ENCODE measurements at regions not wholly inside any gene's neighbourhood (a gene's known extent, or its start where the extent isn't known, plus 50 kb on each side); places are given as distances from the start of the nearest gene placed in this dataset.

DNA sequence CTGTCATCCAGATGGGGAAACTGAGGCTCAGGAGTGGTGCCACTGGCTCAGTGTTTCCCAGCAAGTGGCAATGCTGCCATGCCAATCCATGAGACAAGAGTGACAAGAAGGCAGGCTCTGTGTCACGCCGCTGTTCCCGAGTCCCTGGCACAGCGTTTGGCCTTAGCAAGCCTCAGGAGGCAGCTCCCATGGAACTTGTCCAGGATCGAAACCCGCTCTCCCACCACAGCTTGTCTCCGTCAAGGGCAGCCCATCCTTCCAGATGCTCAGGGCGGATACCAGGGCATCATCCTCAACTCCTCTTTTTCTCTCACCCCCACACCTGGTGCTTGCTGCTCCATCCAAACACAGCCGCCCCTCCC, 110.6 kb upstream of the PTPN1 start:
- Histone ChIP-seq H3K27me3 (ENCODE audit: insufficient read depth, low read length) (no peaks in the 10 kb centered on the region), H3K36me3 (ENCODE audit: control insufficient read depth in 1 of 2, insufficient read depth in 2 of 2, low read length in 2 of 2) (peaks cover 0 to 2% of the 10 kb centered on the region in 2 experiments), H3K23ac (ENCODE audit: low read length) (no peak overlapping the region), H3K27ac (ENCODE audit: low read depth, low read length) (no peak overlapping the region), H2BK12ac (ENCODE audit: low read length) (no peak overlapping the region), H3K4ac (ENCODE audit: low read depth, low read length) (no peak overlapping the region), H4K91ac (ENCODE audit: low read depth, low read length) (no peak overlapping the region), H3K9ac (ENCODE audit: low read length) (no peak overlapping the region), H2AFZ (ENCODE audit: insufficient read depth, low read length, poor library complexity) (no peak overlapping the region), H4K8ac (ENCODE audit: low read depth, low read length) (no peak overlapping the region), H3K4me2 (ENCODE audit: low read length) (no peak overlapping the region), H3K79me1 (ENCODE audit: low read length) (no peaks in the 10 kb centered on the region), H3K18ac (ENCODE audit: low read length) (no peak overlapping the region), H4K12ac (ENCODE audit: low read depth, low read length) (no peak overlapping the region), H3K4me1 (ENCODE audit: control insufficient read depth in 1 of 2, insufficient read depth in 2 of 2, low read length in 2 of 2) (no peaks in the 10 kb centered on the region), H2AK5ac (ENCODE audit: low read length) (no peak overlapping the region), H3K79me2 (ENCODE audit: control insufficient read depth, insufficient read depth, low read length, poor library complexity) (no peaks in the 10 kb centered on the region), H3K14ac (ENCODE audit: low read length) (no peak overlapping the region), H3K4me3 (ENCODE audit: low read depth, low read length) (no peak overlapping the region), H2BK120ac (ENCODE audit: insufficient read depth, low read length, poor library complexity) (no peak overlapping the region), H3K9me3 (ENCODE audit: insufficient read depth, low read depth, low read length) (no peaks in the 10 kb centered on the region), H2BK5ac (ENCODE audit: low read depth, low read length, poor library complexity) (no peak overlapping the region)
- WGBS (ENCODE audit: extremely low coverage, insufficient coverage, insufficient read length), result no CpG with 5 or more reads among the region's 9 CpGs
- no peak for DNase-seq

DNA sequence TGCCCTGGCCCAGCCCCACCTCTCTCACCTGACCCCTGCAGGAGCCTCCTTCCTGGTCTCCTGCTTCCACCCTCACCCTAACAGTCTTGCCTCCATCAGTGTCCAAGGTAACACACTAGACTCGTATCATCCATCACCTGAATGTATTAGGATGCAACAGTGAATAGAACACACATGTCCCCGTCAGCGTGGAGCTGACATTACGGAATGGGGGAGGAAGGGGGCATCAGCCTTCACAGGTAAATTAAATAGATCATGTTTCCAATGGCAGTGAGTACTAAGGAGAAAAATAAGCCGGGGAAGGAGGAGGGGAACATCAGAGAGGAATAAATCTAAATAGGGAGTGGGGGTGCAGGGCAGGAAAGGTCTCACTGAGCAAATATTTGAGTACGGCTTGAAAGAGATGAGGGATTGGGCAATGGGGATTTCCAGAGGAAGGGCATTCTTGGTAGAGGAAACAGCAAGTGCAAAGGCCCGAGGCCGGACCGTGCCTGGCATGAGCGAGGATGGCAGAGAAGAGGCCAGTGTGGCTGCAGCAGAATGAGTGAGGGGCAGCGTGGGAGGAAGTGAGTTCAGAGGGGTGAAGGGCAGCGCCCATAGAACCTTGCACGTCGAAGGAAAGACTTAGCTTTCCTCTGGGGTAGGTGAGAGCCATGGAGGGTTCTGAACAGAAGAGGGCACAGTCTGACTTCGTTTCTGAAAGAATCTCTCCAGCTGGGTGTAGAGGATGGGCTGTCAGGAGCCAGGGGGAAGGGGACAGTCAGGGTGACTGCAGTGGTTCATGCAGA, 110.1 kb upstream of the PTPN1 start:
- no peak overlapping the region for H3K4me3 ChIP-seq (ENCODE audit: low read depth, low read length)

DNA sequence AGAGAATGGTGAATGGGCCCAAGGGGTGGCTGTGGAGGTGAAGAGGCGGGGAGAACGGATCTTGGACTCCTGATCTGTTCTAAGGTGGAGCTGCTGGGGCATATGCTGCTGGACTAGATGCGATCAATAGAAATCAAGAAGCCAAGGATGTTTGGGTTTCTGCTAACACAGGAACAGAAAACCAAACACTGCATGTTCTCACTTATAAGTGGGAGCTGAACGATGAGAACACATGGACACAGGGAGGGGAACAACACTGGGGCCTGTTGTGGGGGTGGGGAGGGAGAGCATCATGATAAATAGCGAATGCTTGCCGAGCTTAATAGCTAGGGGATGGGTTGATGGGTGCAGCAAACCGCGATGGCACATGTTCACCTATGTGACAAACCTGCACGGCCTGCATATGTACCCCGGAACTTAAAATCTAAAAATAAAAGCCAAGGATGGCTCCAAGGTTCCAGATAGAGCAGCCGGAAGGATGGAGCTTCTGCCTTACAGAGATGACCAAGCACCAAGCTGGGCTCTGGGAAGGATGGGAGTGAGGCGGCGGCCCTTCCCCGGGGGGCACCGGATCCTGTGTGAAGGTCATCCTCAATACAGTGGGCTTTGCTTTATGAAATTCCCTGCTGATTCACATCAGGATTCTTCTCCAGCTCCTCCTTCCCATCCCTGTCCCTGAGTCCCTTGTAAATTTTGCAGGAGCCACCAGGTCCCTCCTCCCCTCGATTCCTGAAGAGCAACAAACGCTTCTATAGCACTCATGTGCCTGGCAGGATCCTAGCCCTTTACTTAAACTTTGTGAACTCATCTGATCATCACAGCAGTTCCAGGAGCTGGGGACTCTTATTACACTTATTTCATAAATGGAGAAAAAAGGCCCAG, 109.2 kb upstream of the PTPN1 start:
- H3K9me3 ChIP-seq (ENCODE audit: insufficient read depth, low read depth, low read length), result no peaks in the 10 kb centered on the region
- no peak overlapping the region for H4K8ac ChIP-seq (ENCODE audit: low read depth, low read length)

More for the DNA sequence above, 110.1 kb upstream of the PTPN1 start:
- H3K79me1 ChIP-seq (ENCODE audit: low read length), result no peaks in the 10 kb centered on the region
- WGBS (ENCODE audit: extremely low coverage, insufficient coverage, insufficient read length), result no CpG with 5 or more reads among the region's 15 CpGs
- no peak overlapping the region for H3K23ac ChIP-seq (ENCODE audit: low read length)
- H3K27ac ChIP-seq (ENCODE audit: low read depth, low read length), result no peak overlapping the region
- no peak overlapping the region for H2AFZ ChIP-seq (ENCODE audit: insufficient read depth, low read length, poor library complexity)
- no peak overlapping the region for H4K8ac ChIP-seq (ENCODE audit: low read depth, low read length)
- DNase-seq, result peak in 1 of 2 donors; percentile 43
- no peak overlapping the region for H3K4ac ChIP-seq (ENCODE audit: low read depth, low read length)
- H4K12ac ChIP-seq (ENCODE audit: low read depth, low read length), result no peak overlapping the region
- H2BK5ac ChIP-seq (ENCODE audit: low read depth, low read length, poor library complexity), result no peak overlapping the region
- no peak overlapping the region for H3K18ac ChIP-seq (ENCODE audit: low read length)
- H3K9ac ChIP-seq (ENCODE audit: low read length), result no peak overlapping the region
- no peaks in the 10 kb centered on the region for H3K79me2 ChIP-seq (ENCODE audit: control insufficient read depth, insufficient read depth, low read length, poor library complexity)
- H3K4me2 ChIP-seq (ENCODE audit: low read length), result no peak overlapping the region
- no peak overlapping the region for H3K14ac ChIP-seq (ENCODE audit: low read length)
- H3K9me3 ChIP-seq (ENCODE audit: insufficient read depth, low read depth, low read length), result no peaks in the 10 kb centered on the region
- no peaks in the 10 kb centered on the region for H3K27me3 ChIP-seq (ENCODE audit: insufficient read depth, low read length)
- H3K36me3 ChIP-seq (ENCODE audit: control insufficient read depth in 1 of 2, insufficient read depth in 2 of 2, low read length in 2 of 2), result peaks cover 0 to 2% of the 10 kb centered on the region in 2 experiments
- H4K91ac ChIP-seq (ENCODE audit: low read depth, low read length), result no peak overlapping the region
- H2BK12ac ChIP-seq (ENCODE audit: low read length), result no peak overlapping the region
- H2BK120ac ChIP-seq (ENCODE audit: insufficient read depth, low read length, poor library complexity), result no peak overlapping the region
- H3K4me1 ChIP-seq (ENCODE audit: control insufficient read depth in 1 of 2, insufficient read depth in 2 of 2, low read length in 2 of 2), result no peaks in the 10 kb centered on the region
- no peak overlapping the region for H2AK5ac ChIP-seq (ENCODE audit: low read length)

DNA sequence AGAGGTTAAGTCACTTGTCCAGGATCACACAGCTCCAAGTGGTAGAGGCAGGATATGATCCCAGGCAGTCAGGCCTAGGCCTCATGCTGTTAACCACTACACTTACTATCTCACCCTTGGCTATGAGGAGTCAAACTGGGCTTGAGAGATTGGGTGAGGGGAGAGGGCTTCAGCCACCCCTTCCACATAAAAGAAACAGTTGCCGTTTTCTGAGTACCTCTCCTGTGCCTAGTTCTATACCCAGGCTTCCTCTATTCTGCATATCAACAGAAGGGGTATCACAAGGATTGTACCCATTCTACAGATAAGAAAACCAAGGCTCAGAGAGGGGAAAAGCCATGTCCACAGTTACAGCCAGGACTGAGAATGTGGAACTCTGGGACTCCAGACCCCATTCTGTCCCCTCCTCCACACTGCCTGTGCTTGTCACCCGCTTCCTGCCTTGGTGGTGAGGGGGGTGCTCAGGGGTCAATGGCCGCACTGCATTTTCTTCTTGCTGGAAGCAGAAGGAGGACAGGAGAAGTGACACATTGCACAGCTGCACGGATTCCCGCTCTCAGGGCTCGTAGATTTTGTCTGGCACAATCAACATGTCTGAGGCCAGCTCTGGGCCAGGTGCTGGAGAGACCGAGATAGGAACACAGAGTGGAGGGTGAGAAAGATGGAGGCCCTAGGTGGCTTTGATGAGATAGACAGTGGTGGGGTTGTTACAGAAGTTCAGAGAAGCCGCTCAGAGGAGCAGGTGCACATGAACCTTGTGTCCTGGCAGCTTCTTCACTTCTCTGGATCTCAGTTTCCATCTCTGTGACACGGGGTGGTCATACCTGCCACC, 108.4 kb upstream of the PTPN1 start:
- Histone ChIP-seq H2BK12ac (ENCODE audit: low read length) (no peak overlapping the region), H4K12ac (ENCODE audit: low read depth, low read length) (no peak overlapping the region), H3K4ac (ENCODE audit: low read depth, low read length) (no peak overlapping the region), H3K23ac (ENCODE audit: low read length) (no peak overlapping the region), H3K9me3 (ENCODE audit: insufficient read depth, low read depth, low read length) (no peaks in the 10 kb centered on the region), H3K27ac (ENCODE audit: low read depth, low read length) (no peak overlapping the region), H3K14ac (ENCODE audit: low read length) (no peak overlapping the region), H4K91ac (ENCODE audit: low read depth, low read length) (no peak overlapping the region), H4K8ac (ENCODE audit: low read depth, low read length) (no peak overlapping the region), H2BK120ac (ENCODE audit: insufficient read depth, low read length, poor library complexity) (no peak overlapping the region), H3K18ac (ENCODE audit: low read length) (no peak overlapping the region), H3K79me2 (ENCODE audit: control insufficient read depth, insufficient read depth, low read length, poor library complexity) (no peaks in the 10 kb centered on the region), H2AFZ (ENCODE audit: insufficient read depth, low read length, poor library complexity) (no peak overlapping the region), H2BK5ac (ENCODE audit: low read depth, low read length, poor library complexity) (no peak overlapping the region), H3K79me1 (ENCODE audit: low read length) (no peaks in the 10 kb centered on the region), H3K9ac (ENCODE audit: low read length) (no peak overlapping the region), H2AK5ac (ENCODE audit: low read length) (no peak overlapping the region), H3K27me3 (ENCODE audit: insufficient read depth, low read length) (no peaks in the 10 kb centered on the region), H3K4me1 (ENCODE audit: control insufficient read depth in 1 of 2, insufficient read depth in 2 of 2, low read length in 2 of 2) (no peaks in the 10 kb centered on the region), H3K4me2 (ENCODE audit: low read length) (no peak overlapping the region), H3K36me3 (ENCODE audit: control insufficient read depth in 1 of 2, insufficient read depth in 2 of 2, low read length in 2 of 2) (peaks cover 0 to 2% of the 10 kb centered on the region in 2 experiments), H3K4me3 (ENCODE audit: low read depth, low read length) (no peak overlapping the region)
- no CpG with 5 or more reads among the region's 9 CpGs for WGBS (ENCODE audit: extremely low coverage, insufficient coverage, insufficient read length)
- DNase-seq, result no peak

More for the DNA sequence above, 109.2 kb upstream of the PTPN1 start:
- DNase-seq, result no peak
- Histone ChIP-seq H3K23ac (ENCODE audit: low read length) (no peak overlapping the region), H3K4me1 (ENCODE audit: control insufficient read depth in 1 of 2, insufficient read depth in 2 of 2, low read length in 2 of 2) (no peaks in the 10 kb centered on the region), H3K79me1 (ENCODE audit: low read length) (no peaks in the 10 kb centered on the region), H4K12ac (ENCODE audit: low read depth, low read length) (no peak overlapping the region), H3K14ac (ENCODE audit: low read length) (no peak overlapping the region), H2BK120ac (ENCODE audit: insufficient read depth, low read length, poor library complexity) (no peak overlapping the region), H3K27me3 (ENCODE audit: insufficient read depth, low read length) (no peaks in the 10 kb centered on the region), H3K4ac (ENCODE audit: low read depth, low read length) (no peak overlapping the region), H3K9ac (ENCODE audit: low read length) (no peak overlapping the region), H2AK5ac (ENCODE audit: low read length) (no peak overlapping the region), H3K27ac (ENCODE audit: low read depth, low read length) (no peak overlapping the region), H2BK12ac (ENCODE audit: low read length) (no peak overlapping the region), H3K36me3 (ENCODE audit: control insufficient read depth in 1 of 2, insufficient read depth in 2 of 2, low read length in 2 of 2) (peaks cover 0 to 2% of the 10 kb centered on the region in 2 experiments), H2BK5ac (ENCODE audit: low read depth, low read length, poor library complexity) (no peak overlapping the region), H3K4me2 (ENCODE audit: low read length) (no peak overlapping the region), H4K91ac (ENCODE audit: low read depth, low read length) (no peak overlapping the region), H3K79me2 (ENCODE audit: control insufficient read depth, insufficient read depth, low read length, poor library complexity) (no peaks in the 10 kb centered on the region), H2AFZ (ENCODE audit: insufficient read depth, low read length, poor library complexity) (no peak overlapping the region), H3K18ac (ENCODE audit: low read length) (no peak overlapping the region), H3K4me3 (ENCODE audit: low read depth, low read length) (no peak overlapping the region)
- WGBS (ENCODE audit: extremely low coverage, insufficient coverage, insufficient read length), result no CpG with 5 or more reads among the region's 17 CpGs
